PC-9 (cell line): ENCODE measurements at regions not wholly inside any gene's neighbourhood (a gene's known extent, or its start where the extent isn't known, plus 50 kb on each side); places are given as distances from the start of the nearest gene placed in this dataset.

ENCODE experiments used
- CTCF ChIP-seq: fragments of 200-600 bp; sonication (generic); conservative IDR thresholded peaks from 2 replicates; pipeline ENCODE4 v1.6.1; 2017; ENCODE audit warnings: mixed run types, antibody characterized with exemption, mild to moderate bottlenecking, moderate library complexity
- EZH2 ChIP-seq: fragments of 200-600 bp; sonication (generic); IDR thresholded peaks from 2 replicates; pipeline ENCODE4 v1.8.0; 2017; ENCODE audit warnings: antibody characterized with exemption, low read depth

- no peak for TF ChIP-seq EZH2
- no peak for TF ChIP-seq CTCF
Observed at GRCh38 chr12:86743875-86744536, 487.8 kb upstream of the MGAT4C start.
